GM18870 (cell line): ENCODE measurements at regions not wholly inside any gene's neighbourhood (a gene's known extent, or its start where the extent isn't known, plus 50 kb on each side); places are given as distances from the start of the nearest gene placed in this dataset.
"Not testable (repeated sequence)": the region's sequence is repeated elsewhere in the genome, so short reads cannot be mapped to it uniquely, and the experiment has no call there.

Experiments used
- ATAC-seq: cut with Tn5 transposase; IDR thresholded peaks from one replicate; pipeline ENCODE4 v1.9.1; 2021; ENCODE audit warnings: moderate library complexity; ENCODE audit not compliant: unreplicated experiment

DNA sequence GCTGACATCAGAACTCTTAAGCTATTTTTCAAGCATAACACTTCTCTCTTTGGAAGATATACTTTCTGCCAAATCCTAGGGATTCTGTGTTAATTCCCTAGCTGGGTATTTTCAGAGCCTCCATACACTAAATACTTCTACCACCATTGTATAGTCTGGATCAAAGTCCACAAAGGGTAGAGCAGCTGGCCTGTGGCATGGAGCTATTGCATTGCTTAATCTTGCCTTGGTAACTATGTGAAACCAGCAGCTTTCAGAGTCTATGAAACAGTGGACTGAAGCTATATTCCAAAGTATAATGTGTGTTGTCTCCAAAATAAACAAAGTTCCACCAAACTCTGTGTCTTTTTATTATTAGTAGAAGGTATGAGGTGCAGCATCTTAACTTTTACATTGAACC, 296.9 kb upstream of the CDH19 start:
- no peak for ATAC-seq

DNA sequence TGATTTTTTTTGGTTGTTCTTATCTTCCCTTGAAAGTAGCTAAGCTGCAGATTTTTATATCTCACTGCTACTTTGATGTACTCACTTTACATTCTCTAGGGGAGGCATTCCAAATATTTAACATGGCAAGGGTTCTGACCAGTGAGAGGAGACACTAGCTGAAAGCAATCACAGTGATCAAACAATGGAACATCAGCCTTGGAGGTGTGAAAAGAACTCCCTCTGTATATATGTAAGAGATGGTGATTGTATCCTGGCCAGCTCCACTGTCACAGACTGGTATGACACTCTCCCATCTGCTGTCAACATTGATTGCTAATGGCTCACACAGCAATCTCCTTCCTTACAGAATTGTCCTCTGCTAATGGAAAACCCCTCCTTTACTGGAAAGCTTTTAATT, 291.7 kb upstream of the CDH19 start:
- ATAC-seq, result no peak

DNA sequence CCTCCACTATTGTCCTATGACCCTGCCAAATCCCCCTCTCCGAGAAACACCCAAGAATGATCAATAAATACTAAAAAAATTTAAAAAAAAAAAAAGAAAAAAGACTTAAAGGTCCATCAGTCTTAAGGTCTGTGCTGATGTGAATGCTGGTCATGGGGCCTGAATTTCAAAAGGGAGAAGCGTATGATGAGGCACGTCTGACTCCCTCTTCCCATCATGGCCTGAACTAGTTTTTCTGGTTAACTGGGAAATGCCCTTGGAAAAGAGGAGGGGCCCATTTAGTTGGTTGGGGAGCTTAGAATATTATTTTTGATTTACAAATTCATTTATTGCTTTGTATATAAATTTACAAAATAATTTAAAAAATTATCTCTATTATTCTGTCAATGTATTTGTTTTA, 291.0 kb upstream of the CDH19 start:
- no peak for ATAC-seq

DNA sequence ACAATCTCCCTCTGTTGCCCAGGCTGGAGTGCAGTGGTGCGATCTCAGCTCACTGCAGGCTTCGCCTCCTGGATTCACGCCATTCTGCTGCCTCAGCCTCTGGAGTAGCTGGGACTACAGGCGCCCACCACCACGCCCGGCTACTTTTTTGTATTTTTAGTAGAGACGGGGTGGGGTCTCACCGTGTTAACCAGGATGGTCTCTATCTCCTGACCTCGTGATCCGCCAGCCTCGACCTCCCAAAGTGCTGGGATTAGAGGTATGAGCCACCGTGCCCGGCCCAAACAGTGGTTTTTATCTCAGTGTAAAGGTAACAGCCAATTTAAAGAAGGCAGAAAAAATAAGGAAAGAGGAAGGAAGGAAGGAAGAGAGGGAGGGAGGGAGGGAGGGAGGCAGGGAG, 288.5 kb upstream of the CDH19 start:
- ATAC-seq, result not testable (repeated sequence)

DNA sequence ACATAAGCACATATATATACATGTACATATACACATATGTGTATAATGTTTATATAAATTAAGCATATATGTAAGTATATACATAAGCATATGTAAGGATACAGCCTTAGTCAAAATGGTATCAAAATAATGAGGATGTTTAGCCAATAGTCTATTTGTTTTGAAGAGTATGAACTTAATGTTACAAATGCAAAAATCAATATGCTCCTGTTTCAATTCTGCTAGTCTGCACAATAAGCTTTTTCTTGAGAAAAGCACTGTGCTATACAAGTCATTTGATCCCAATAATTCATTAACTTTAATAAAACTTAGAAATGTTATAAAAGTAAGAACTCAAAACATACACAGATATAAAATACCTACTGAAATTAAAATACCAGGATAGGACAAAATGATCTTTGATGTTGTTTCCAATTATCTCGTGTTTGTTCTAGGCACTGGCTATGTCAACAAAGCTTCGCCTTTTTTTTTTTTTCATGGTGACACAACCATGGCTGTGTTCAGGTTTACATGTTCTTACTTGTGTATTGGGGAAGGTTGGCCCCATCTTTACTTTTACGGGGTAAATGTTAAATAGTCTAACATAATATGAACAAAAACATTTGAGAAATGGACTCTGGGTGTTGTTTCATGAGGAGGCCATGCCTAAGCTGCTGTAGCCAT, 271.1 kb upstream of the CDH19 start:
- no peak for ATAC-seq

DNA sequence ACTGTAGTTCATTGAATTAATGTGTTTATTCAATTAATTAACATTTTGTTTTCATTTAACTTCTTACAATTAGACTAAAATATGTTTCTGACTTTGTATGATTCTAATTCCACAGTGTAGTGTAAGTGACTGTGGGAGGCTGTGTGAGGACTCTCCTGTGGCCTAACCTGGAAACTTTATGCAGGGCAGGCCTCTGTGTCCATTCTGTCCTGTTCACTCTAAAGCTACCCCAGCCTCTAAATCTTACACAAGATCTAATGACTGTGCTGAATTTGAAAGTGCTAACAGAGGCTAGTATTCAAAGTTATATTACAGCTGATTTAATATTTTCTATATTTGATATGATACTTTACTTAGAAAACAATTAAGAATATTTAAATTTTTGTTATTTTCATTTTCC, 270.5 kb upstream of the CDH19 start:
- no peak for ATAC-seq

DNA sequence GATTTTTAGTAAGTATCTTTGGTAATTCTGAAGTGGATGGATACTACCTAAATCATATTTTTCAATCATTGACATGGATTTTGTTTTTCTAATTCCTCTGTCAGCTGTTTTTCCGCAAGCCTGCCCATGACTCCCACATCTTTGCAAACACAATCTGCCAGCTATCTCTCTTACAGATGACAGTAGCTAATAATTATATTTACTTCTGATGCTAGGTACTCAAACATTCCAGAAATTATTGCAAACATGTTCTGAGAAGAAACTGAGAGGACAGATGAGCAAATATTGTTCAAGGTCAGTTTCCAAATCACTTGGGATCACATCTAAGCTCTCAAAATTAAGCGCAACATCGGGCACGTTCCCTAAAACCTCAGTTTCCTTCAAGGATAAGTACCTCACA, 270.0 kb upstream of the CDH19 start:
- no peak for ATAC-seq

DNA sequence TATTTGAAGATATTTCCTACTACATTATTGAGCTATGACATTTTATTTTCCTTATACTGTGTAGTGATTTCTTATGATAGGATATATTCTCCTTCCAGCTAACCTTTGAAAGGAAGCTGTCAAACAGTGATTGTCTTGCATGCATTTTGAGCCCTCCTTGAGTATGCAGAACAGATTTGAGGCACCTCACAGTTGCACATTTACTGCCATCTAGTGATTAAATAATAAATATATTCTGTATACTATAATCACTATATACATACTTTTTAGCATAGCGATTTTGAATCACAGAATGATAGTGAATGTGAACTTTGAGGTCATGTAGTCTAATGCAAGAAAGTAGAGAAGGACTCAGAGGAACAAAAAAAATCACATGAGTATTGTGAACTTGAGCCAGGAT, 268.4 kb upstream of the CDH19 start:
- no peak for ATAC-seq

DNA sequence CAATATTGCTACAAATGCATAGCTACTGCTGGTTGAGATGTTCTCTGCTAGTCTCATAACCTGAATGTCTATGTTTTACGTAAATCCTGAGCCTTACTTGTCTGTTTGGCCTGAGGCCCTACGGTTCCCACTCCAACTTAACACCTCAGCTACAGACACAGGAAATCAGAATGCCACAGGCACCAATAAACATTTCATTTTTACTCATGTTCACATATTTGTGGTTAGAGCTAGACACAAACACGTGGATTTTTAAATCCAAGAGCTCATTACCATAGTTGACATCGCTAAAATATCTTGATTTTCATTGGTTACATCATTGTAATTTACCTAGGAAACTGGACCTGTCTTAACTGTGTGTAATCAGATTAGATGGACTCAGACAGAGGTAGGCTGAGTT, 263.8 kb upstream of the CDH19 start:
- no peak for ATAC-seq

DNA sequence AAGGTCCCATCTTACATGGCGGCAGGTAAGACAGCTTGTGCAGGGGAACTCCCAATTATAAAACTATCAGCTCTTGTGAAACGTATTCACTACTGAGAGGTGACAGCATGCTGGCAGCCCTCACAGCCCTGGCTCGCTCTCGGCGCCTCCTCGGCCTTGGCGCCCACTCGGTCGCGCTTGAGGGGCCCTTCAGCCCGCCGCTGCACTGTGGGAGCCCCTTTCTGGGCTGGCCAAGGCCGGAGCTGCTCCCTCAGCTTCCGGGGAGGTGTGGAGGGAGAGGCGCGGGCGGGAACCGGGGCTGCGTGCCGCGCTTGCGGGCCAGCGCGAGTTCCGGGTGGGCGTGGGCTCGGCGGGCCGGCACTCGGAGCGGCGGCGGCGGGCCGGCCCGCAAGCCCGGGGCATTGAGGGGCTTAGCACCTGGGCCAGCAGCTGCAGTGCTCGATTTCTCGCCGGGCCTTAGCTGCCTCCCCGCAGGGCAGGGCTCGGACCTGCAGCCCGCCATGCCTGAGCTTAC, 262.6 kb upstream of the CDH19 start:
- ATAC-seq, result not testable (repeated sequence)

DNA sequence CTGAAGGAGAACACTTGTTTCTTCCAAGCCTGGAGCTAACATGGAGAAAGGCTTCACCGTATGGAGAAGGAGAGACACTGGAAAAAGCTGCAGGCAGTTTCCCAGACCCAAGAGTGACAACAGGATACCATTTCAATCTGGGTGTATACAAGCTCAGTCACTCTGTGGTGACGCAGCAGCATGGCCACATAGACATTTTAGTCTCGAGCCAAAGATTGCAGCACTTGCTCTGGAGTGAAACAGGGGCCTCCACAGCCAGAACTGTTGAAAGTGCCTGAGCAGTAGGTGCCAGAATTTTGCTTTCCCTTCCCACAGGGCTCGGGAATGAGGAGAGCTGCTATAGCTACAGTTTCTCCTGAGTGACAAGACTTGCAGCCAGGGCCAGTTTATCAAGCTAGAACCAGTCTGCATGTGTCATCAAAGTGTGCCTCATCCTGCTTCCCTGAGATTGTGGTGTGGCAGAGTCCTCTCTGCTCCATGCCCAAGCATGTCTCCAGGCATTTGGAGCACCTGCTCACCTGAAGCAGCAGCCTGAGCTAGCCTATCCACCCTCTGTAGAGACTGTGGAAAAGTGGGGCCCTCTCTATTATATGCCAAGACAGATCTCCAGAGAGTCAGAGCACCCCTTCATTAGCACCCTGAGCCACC, 234.6 kb upstream of the CDH19 start:
- ATAC-seq, result no peak

DNA sequence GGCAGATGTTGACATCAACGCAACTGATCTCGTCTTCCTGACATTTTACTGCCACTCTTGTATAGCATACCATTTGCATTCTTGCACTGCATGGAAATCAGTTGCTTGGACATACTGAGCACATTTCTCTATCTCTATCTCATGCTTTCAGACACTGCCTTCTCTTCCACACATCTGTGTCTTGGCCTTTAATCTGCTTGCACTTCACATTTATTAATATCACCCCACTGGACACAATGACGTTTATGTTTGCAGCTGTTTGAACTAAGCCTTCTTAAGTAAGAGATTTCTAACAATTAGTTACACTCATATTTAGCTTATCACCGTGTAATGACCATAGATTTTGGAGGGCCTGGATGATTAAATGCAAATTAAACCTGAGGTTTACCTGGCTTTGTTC, 229.8 kb upstream of the CDH19 start:
- no peak for ATAC-seq

DNA sequence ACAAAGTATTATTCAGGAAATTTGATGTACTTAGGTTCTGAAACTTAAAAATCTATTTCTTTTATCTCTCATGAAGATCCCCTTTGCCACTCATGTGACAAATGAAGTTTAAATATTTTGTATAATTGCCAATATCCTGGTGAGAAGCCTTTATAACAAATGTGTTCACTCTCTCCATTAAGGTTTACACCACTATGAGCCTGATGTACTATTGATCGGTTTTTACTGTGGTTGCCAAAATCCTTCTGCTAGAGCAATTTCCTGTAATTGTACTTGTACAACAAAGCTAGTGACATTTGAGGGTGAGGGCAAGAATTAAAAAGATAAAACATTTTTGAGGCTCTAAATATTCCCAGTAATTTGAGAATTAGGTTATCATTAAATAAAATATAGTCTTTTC, 222.3 kb upstream of the CDH19 start:
- no peak for ATAC-seq

DNA sequence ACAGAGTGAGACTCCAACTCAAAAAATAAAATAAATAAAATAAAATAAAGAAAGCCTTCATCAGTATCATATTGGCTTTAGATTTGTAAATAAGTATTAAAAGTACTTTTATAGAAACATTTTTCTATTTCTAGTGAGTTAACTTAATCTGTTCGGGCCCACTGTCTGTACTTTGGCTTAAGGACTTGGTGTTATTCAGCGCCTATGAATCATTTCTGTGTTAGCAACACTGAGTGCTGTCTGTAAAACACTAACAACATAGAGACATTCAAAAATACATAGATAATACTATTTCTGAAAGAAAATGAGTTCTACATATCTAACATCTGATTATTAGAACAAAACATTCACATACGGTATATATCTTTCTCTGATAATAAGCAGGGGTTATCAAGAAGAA, 221.5 kb upstream of the CDH19 start:
- no peak for ATAC-seq

DNA sequence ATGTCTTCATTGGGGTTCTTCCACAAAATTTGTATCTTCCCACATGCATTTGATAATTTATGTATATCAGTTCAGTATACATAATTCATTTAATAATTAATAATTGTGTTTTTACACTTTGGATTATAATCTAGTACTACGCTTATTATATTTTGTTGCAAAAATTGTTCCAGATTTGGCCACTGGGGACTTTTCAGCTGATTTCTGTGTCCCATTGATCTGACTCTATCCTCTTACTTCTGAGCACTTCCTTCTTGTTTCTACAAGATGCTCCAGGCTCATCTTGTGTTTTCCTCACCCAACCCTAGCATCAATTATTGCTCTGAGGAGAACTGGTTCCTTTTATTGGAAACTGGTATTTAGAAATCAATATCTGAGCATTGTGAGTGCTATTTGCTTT, 215.3 kb upstream of the CDH19 start:
- ATAC-seq, result no peak

DNA sequence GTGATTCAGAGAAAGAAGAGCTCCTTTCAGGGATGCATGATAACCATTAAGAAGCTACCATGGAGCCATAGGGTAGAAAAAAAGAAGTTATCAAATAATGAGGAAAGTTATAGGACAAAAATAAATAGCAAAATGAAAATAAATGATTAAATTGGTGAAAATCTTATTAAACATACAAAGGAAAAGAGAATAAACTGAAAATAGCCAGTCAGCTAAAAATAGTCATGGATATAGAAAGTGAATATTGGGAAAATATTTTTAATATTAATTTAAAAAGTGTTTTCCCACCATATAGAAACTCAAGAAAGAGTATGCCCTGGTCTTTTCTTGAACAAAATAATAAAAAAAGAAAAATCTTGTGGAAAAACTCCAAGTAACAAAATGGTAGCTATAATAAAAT, 209.2 kb upstream of the CDH19 start:
- ATAC-seq, result no peak

DNA sequence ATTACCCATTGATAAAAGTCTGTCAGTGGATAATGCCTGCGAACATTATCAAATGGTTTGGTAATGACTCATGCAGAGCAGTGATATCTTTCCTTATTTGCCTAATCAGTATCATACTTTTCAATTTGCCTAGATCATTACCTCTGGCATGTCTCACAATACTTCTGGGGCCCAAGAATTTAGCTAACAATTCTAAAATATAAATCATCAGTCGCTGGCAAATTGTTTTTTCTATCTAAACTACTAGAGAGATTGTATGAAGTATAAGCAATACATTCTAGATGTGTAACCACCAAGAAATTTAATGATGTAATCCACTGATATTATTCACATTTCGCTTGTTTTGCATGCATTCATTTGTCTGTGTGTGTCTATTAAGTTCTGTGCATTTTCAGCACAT, 191.2 kb upstream of the CDH19 start:
- ATAC-seq, result no peak

DNA sequence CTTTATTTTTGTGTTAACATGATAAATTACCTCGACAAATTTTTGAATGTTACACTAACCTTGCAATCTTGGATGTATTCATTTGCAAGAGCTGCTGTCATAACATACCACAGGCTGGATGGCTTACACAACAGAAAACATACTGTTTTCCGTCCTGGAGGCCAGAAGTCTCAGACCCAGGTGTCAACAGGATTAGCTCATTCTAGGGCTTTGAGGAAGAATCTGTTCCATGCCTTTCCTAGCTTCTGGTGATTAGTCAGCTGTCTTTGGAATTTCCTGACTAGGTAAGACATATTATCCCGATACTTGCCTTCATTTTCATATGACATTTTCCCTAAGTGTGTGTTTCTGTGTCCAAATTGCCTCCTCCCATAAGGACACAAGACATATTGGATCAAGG, 188.6 kb upstream of the CDH19 start:
- no peak for ATAC-seq

DNA sequence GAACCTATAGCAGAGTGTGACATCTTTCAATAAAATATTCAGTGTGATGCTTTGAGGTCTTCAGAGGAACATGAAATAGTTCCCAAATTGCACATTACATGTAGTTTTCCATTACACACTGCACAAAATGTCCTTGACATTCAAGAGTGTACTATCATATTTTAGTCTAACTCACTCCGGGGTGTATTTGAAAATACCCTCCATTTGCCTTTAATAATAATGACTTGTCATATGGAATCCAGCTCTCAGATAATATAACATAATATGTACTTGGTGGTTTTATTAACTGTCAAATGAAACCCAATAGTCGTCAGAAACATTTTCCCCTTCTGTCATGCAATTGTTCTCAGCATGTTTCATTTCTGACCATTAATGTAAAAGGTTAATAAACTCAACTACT, 176.7 kb upstream of the CDH19 start:
- no peak for ATAC-seq

DNA sequence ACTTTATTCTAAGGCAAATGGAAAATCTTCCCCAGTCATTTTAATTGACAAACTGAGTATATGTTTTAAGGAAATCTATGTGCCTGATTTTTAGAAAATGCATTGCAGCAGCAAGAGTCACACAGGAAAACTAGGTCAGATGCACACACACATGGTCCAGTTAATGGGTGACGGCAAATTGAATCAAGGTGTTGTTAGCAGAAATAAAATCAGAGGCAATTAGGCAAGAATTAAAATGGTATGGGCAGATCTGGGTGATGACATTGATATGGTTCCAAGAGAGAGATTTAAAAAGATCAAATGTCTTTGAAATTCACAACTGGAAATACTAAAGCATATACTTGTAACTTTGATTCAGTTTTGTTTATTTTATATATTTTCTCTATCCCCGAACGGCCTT, 174.2 kb upstream of the CDH19 start:
- no peak for ATAC-seq

DNA sequence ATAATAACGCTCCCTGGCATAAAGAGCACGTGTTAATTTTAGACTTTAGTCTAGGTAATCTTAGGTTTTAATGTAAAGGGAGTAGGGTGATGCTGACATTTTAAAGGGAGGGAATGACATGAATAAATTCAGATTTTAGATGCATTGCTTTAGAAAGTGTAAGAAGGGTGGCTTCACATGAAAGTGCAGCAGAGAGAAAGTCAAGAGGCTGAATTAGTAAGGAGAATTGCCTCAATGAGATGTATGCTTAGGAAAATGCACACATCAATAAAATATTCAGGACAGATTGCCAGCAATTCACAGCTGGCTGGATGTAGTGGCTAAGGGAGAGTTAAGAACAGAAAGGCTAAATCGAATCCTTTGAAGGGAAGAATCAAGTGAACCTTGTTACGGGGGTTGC, 165.5 kb upstream of the CDH19 start:
- no peak for ATAC-seq

DNA sequence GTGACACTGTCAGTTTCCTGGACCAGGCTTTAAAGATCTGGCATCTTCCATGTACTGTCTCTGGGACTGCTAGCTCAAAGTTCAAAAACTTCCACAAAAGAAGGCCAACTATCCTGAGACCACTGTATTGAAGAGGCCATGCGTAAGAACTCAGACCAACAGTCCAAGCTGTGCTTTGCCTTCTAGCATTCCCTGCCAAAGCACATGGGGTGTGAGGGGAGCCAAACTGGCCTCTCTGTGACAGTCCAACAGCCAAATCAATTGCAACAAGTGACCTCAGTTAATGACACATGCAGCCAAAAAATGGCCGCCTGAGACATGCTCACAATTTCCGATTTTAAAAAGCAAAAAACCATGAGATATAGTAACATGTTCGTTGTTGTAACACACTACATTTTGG, 160.3 kb upstream of the CDH19 start:
- ATAC-seq, result no peak

DNA sequence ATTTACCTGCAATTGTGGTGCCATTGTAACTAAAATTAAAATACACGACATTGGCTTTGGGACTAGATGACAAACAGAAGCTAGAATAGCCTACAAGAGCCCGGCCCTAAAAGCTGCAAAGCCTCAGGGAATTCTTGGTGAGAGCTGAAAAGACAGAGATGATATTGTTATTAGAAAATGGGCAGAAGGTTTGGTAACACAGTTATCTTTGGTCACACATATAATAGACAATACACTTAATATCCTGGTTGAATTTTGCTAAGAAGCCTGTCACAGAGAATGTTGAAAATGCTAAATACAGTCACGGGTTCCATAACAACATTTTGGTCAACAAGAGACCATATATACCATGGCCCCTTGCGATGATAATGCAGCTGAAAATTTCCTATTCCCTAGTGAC, 157.3 kb upstream of the CDH19 start:
- no peak for ATAC-seq
